HCT116 (cell line): ENCODE measurements at regions not wholly inside any gene's neighbourhood (a gene's known extent, or its start where the extent isn't known, plus 50 kb on each side); places are given as distances from the start of the nearest gene placed in this dataset.

Source experiments
- ATAC-seq: fragments of 200-7000 bp; cut with Tn5 transposase; 2 replicates; pipeline ENCODE4 v1.9.1; 2020; ENCODE audit warnings: mild to moderate bottlenecking, moderate library complexity
- BruUV-seq: library from RNA; stranded (reverse); fragments of 400-500 nt; replicated peaks from 2 replicates; lab custom pipeline; 2021; lab: Mats Ljungman, UMichigan
- CTCF ChIA-PET: fragments of 300-600 bp; sonication (Branson Sonifier 250); formaldehyde crosslinking; loops from one replicate; lab custom pipeline; 2021; ENCODE audit warnings: antibody characterized with exemption; lab: Charles Lee
- POLR2A ChIA-PET: fragments of 300-600, 350-600 bp; sonication (Branson Sonifier 250); formaldehyde crosslinking; loops from one replicate; lab custom pipeline; 2021; ENCODE audit warnings: antibody characterized with exemption; lab: Charles Lee
- RAD21 ChIA-PET, 2 experiments: fragments of 300-600 bp; sonication (Branson Sonifier 250); formaldehyde crosslinking; loops; one replicate each; lab custom pipeline; 2023; ENCODE audit warnings: low total read pairs in 2 of 2; ENCODE audit not compliant: uncharacterized antibody in 2 of 2, unreplicated experiment in 2 of 2, low non-redundant PET in 1 of 2; lab: Charles Lee
- DNase-seq: peaks from one replicate; pipeline ENCODE4 v3.0.0-alpha.2; 2010; ENCODE audit warnings: low read depth, low spot score
- H2AFZ ChIP-seq: fragments of 200-600 bp; shearing (Covaris generic), sonication (generic); 2 replicates; pipeline ENCODE4 v1.6.1; 2017; ENCODE audit warnings: low read depth, mixed run types, mixed read lengths, antibody characterized with exemption, low read length; ENCODE audit not compliant: poor library complexity, severe bottlenecking
- H3K27ac ChIP-seq: 2 replicates; pipeline ENCODE4 v1.5.1; 2012; ENCODE audit warnings: low read depth, low read length
- H3K27me3 ChIP-seq: fragments of 200-600 bp; sonication (generic); 2 replicates; pipeline ENCODE4 v1.6.1; 2016; ENCODE audit warnings: mixed run types, low read length, mixed read lengths; ENCODE audit not compliant: insufficient read depth
- H3K36me3 ChIP-seq, 2 experiments: fragments of 200-500 bp in 1 of 2; fragments of 200-600 bp in 1 of 2; sonication (Bioruptor generic) in 1 of 2; sonication (generic) in 1 of 2; 2 replicates each; pipeline versions ENCODE4 v1.5.1 to v1.6.1; 2014 to 2016; ENCODE audit warnings: low read length in 2 of 2, inconsistent platforms in 1 of 2, mixed read lengths in 1 of 2, mixed run types in 1 of 2; ENCODE audit not compliant: insufficient read depth in 2 of 2, control insufficient read depth in 1 of 2
- H3K4me1 ChIP-seq, 2 experiments: fragments of 200-600 bp in 1 of 2; sonication (generic) in 1 of 2; 2 replicates each; pipeline versions ENCODE4 v1.5.1 to v1.6.1; 2012 to 2017; ENCODE audit warnings: low read length in 2 of 2, inconsistent platforms in 1 of 2, mild to moderate bottlenecking in 1 of 2, mixed read lengths in 1 of 2, mixed run types in 1 of 2, moderate library complexity in 1 of 2; ENCODE audit not compliant: insufficient read depth in 2 of 2, control insufficient read depth in 1 of 2
- H3K4me2 ChIP-seq: fragments of 200-600 bp; sonication (generic); 2 replicates; pipeline ENCODE4 v1.6.1; 2017; ENCODE audit warnings: mixed run types, low read length, mixed read lengths
- H3K4me3 ChIP-seq, 2 experiments: fragments of 200-600 bp in 1 of 2; sonication (generic) in 1 of 2; replicated peaks in 1 of 2; 2 replicates each; pipeline ENCODE4 v1.5.1; 2011 to 2016; ENCODE audit warnings: low read length in 2 of 2, control low read depth in 1 of 2, low read depth in 1 of 2, mild to moderate bottlenecking in 1 of 2, mixed read lengths in 1 of 2, mixed run types in 1 of 2
- H3K79me2 ChIP-seq: fragments of 200-600 bp; sonication (generic); 2 replicates; pipeline ENCODE4 v1.6.1; 2017; ENCODE audit warnings: mild to moderate bottlenecking, mixed run types, low read length, moderate library complexity, mixed read lengths; ENCODE audit not compliant: insufficient read depth
- H3K9ac ChIP-seq: fragments of 200-600 bp; sonication (generic); 2 replicates; pipeline ENCODE4 v1.6.1; 2016; ENCODE audit warnings: low read length, mixed read lengths
- H3K9me2 ChIP-seq: fragments of 200-600 bp; sonication (generic), shearing (Covaris generic); 2 replicates; pipeline ENCODE4 v1.6.1; 2017; ENCODE audit warnings: mixed run types, mild to moderate bottlenecking, moderate library complexity; ENCODE audit not compliant: insufficient read depth
- H3K9me3 ChIP-seq, 2 experiments: fragments of 200-500 bp in 1 of 2; fragments of 200-600 bp in 1 of 2; sonication (Bioruptor generic) in 1 of 2; sonication (generic) in 1 of 2; 2 replicates each; pipeline ENCODE4 v1.6.1; 2014 to 2017; ENCODE audit warnings: low read length in 2 of 2, mixed read lengths in 2 of 2, inconsistent platforms in 1 of 2, low read depth in 1 of 2, mild to moderate bottlenecking in 1 of 2, mixed run types in 1 of 2, moderate library complexity in 1 of 2; ENCODE audit not compliant: control insufficient read depth in 1 of 2, insufficient read depth in 1 of 2
- H4K20me1 ChIP-seq: fragments of 200-600 bp; sonication (generic), shearing (Covaris generic); 2 replicates; pipeline ENCODE4 v1.6.1; 2017; ENCODE audit warnings: mixed run types, mild to moderate bottlenecking, moderate library complexity; ENCODE audit not compliant: insufficient read depth
- ATF3 ChIP-seq: IDR thresholded peaks from 2 replicates; pipeline ENCODE4 v1.6.1; 2012
- CTCF ChIP-seq, 3 experiments: fragments of 200-600 bp in 1 of 3; sonication (generic) in 1 of 3; IDR thresholded peaks in 2 of 3; conservative IDR thresholded peaks in 1 of 3; 2 replicates each; pipeline ENCODE4 v1.5.1; 2012 to 2017; ENCODE audit warnings: low read depth in 2 of 3, low read length in 2 of 3, antibody characterized with exemption in 1 of 3, borderline replicate concordance in 1 of 3, control low read depth in 1 of 3, mild to moderate bottlenecking in 1 of 3, mixed read lengths in 1 of 3, mixed run types in 1 of 3, moderate library complexity in 1 of 3; ENCODE audit not compliant: insufficient read depth in 1 of 3
- FOSL1 ChIP-seq: IDR thresholded peaks from 2 replicates; pipeline ENCODE4 v1.6.1; 2012; ENCODE audit warnings: low read depth
- JUND ChIP-seq: IDR thresholded peaks from 2 replicates; pipeline ENCODE4 v1.6.1; 2012
- MAX ChIP-seq: IDR thresholded peaks from 2 replicates; pipeline ENCODE4 v1.6.1; 2012
- POLR2A ChIP-seq: IDR thresholded peaks from 2 replicates; pipeline ENCODE4 v1.7.0; 2011; ENCODE audit warnings: borderline replicate concordance; ENCODE audit not compliant: insufficient read depth, insufficient read length; ENCODE audit errors: extremely low read depth
- POLR2AphosphoS5 ChIP-seq: IDR thresholded peaks from 2 replicates; pipeline ENCODE4 v1.6.1; 2011; ENCODE audit warnings: mild to moderate bottlenecking, low read depth, low read length, moderate library complexity
- RAD21 ChIP-seq: IDR thresholded peaks from 2 replicates; pipeline ENCODE4 v1.6.1; 2012; ENCODE audit warnings: low read depth, mild to moderate bottlenecking
- SP1 ChIP-seq: IDR thresholded peaks from 2 replicates; pipeline ENCODE4 v1.6.1; 2012; ENCODE audit warnings: low read depth
- TCF7L2 ChIP-seq: IDR thresholded peaks from 2 replicates; pipeline ENCODE4 v1.7.0; 2011; ENCODE audit warnings: borderline replicate concordance, inconsistent platforms; ENCODE audit not compliant: insufficient read depth, insufficient read length; ENCODE audit errors: extremely low read depth
- YY1 ChIP-seq: IDR thresholded peaks from 2 replicates; pipeline ENCODE4 v1.6.1; 2011; ENCODE audit warnings: low read length, low read depth, moderate library complexity, mild to moderate bottlenecking; ENCODE audit not compliant: insufficient replicate concordance; ENCODE audit errors: extremely low read depth
- ZBTB33 ChIP-seq: IDR thresholded peaks from 2 replicates; pipeline ENCODE4 v1.6.1; 2011; ENCODE audit warnings: mild to moderate bottlenecking, low read length, moderate library complexity; ENCODE audit not compliant: insufficient replicate concordance; ENCODE audit errors: extremely low read depth
- ZFX ChIP-seq: fragments of 450-650 bp; IDR thresholded peaks from 2 replicates; pipeline ENCODE4 v1.6.1; 2017
- intact Hi-C: fragments of 100-400 bp; cut with micrococcal nuclease; formaldehyde crosslinking; loops from 2 replicates; pipeline ENCODE4 v1.10.0; 2022

GRCh38 chr4:3706565-3707422, 59.4 kb upstream of the ADRA2C start:
- DNase-seq (no peak), ATAC-seq (no peak)
- intact Hi-C loops = no loop called here
- BruUV-seq = no TSS peak
- Histone ChIP-seq H3K9ac (no peak overlapping the region), H3K4me2 (no peak overlapping the region), H3K9me3 (no peaks in the 10 kb centered on the region), H3K79me2 (no peaks in the 10 kb centered on the region), H4K20me1 (no peaks in the 10 kb centered on the region), H3K4me1 (no peaks in the 10 kb centered on the region), H3K36me3 (no peaks in the 10 kb centered on the region), H3K4me3 (no peak overlapping the region), H3K27me3 (peaks cover 16% of the 10 kb centered on the region; the same call in 1 of the 2 replicates), H2AFZ (no peak overlapping the region), H3K27ac (no peak overlapping the region), H3K9me2 (no peaks in the 10 kb centered on the region)
- no peak for TF ChIP-seq ZFX
- no peak for TF ChIP-seq POLR2AphosphoS5
- no peak for TF ChIP-seq TCF7L2
- TF ChIP-seq ATF3 = no peak
- TF ChIP-seq FOSL1 = no peak
- no peak for TF ChIP-seq RAD21
- no peak for TF ChIP-seq POLR2A
- TF ChIP-seq YY1 = no peak
- ChIA-PET CTCF (no interaction called here), POLR2A (no interaction called here), RAD21 (no interaction called here)

GRCh38 chr4:3706111-3706511, 60.1 kb upstream of the ADRA2C start:
- Histone ChIP-seq H3K4me3 (no peak overlapping the region), H3K9ac (no peak overlapping the region), H3K9me2 (no peaks in the 10 kb centered on the region), H4K20me1 (no peaks in the 10 kb centered on the region), H3K79me2 (no peaks in the 10 kb centered on the region), H3K36me3 (no peaks in the 10 kb centered on the region), H2AFZ (no peak overlapping the region), H3K27me3 (peaks cover 16% of the 10 kb centered on the region; the same call in 1 of the 2 replicates), H3K9me3 (no peaks in the 10 kb centered on the region), H3K4me2 (no peak overlapping the region), H3K4me1 (no peaks in the 10 kb centered on the region), H3K27ac (no peak overlapping the region)
- BruUV-seq = no TSS peak
- intact Hi-C loops = no loop called here
- CTCF ChIA-PET = no interaction called here
- POLR2A ChIA-PET = no interaction called here
- ATAC-seq (no peak), DNase-seq (no peak)
- RAD21 ChIA-PET = no interaction called here
- TF ChIP-seq SP1 (no peak), ZBTB33 (no peak), CTCF (IDR thresholded peaks at IDR 0.05 in 2 of 3, conservative IDR thresholded peaks at IDR 0.05 in 1 of 3; ENCODE audit: borderline replicate concordance in 1 of 3, insufficient read depth in 1 of 3, low read depth in 2 of 3, low read length in 2 of 3) (no peak), JUND (no peak), RAD21 (no peak), TCF7L2 (no peak), POLR2A (no peak), YY1 (no peak), MAX (no peak)
